IMR-90 (cell line): ENCODE measurements at regions not wholly inside any gene's neighbourhood (a gene's known extent, or its start where the extent isn't known, plus 50 kb on each side); places are given as distances from the start of the nearest gene placed in this dataset.

ENCODE experiments used
- ATAC-seq: fragments of 200-7000 bp; cut with Tn5 transposase; 2 replicates; pipeline ENCODE4 v1.9.1; 2020; ENCODE audit warnings: low read depth, mild to moderate bottlenecking, moderate library complexity
- BruUV-seq: library from RNA; stranded (reverse); fragments of 400-500 nt; replicated peaks from 2 replicates; lab custom pipeline; 2021; lab: Mats Ljungman, UMichigan
- CTCF ChIA-PET: fragments of 300-600 bp; formaldehyde crosslinking; extraction: SDS; loops from one replicate; lab custom pipeline; 2021; ENCODE audit warnings: antibody characterized with exemption; lab: Yijun Ruan, JAX
- POLR2A ChIA-PET: fragments of 300-600 bp; sonication (Branson Sonifier 250); formaldehyde crosslinking; loops from one replicate; lab custom pipeline; 2022; ENCODE audit warnings: antibody characterized with exemption; ENCODE audit not compliant: unreplicated experiment; lab: Charles Lee
- DNase-seq: peaks from one replicate; pipeline ENCODE4 v3.0.0; 2013
- H2AFZ ChIP-seq: replicated peaks from 2 replicates; pipeline ENCODE3; 2013; ENCODE audit warnings: low read length, mild to moderate bottlenecking; ENCODE audit not compliant: poor library complexity
- H2AK5ac ChIP-seq: 2 replicates; pipeline ENCODE4 v1.6.1; 2013; ENCODE audit warnings: low read depth, low read length, inconsistent platforms
- H2AK9ac ChIP-seq: replicated peaks from 2 replicates; pipeline ENCODE3; 2013; ENCODE audit warnings: mild to moderate bottlenecking, low read depth, low read length, moderate library complexity; ENCODE audit not compliant: poor library complexity
- H2BK120ac ChIP-seq: 2 replicates; pipeline ENCODE4 v1.6.1; 2013; ENCODE audit warnings: low read depth, low read length, inconsistent platforms
- H2BK15ac ChIP-seq: 3 replicates; pipeline ENCODE4 v1.6.1; 2013; ENCODE audit warnings: low read depth, low read length, inconsistent platforms
- H2BK20ac ChIP-seq: 2 replicates; pipeline ENCODE4 v1.6.1; 2013; ENCODE audit warnings: low read depth, mild to moderate bottlenecking, inconsistent platforms, low read length, moderate library complexity
- H2BK5ac ChIP-seq: 2 replicates; pipeline ENCODE4 v1.6.1; 2013; ENCODE audit warnings: mild to moderate bottlenecking, low read depth, low read length, inconsistent platforms; ENCODE audit not compliant: poor library complexity, severe bottlenecking
- H3K14ac ChIP-seq: replicated peaks from 2 replicates; pipeline ENCODE4 v1.6.1; 2013; ENCODE audit warnings: low read depth, low read length, inconsistent platforms
- H3K18ac ChIP-seq: 2 replicates; pipeline ENCODE4 v1.6.1; 2013; ENCODE audit warnings: low read depth, low read length, control low read depth
- H3K23ac ChIP-seq: 2 replicates; pipeline ENCODE4 v1.6.1; 2013; ENCODE audit warnings: low read depth, low read length, inconsistent platforms
- H3K27ac ChIP-seq: 2 replicates; pipeline ENCODE4 v1.5.1; 2013; ENCODE audit warnings: mild to moderate bottlenecking, control low read depth, low read length; ENCODE audit not compliant: insufficient read depth
- H3K27me3 ChIP-seq: 2 replicates; pipeline ENCODE4 v1.6.1; 2013; ENCODE audit warnings: low read length; ENCODE audit not compliant: control insufficient read depth, insufficient read depth
- H3K36me3 ChIP-seq: 2 replicates; pipeline ENCODE4 v1.6.1; 2013; ENCODE audit warnings: low read length, mixed read lengths; ENCODE audit not compliant: control insufficient read depth, insufficient read depth
- H3K4ac ChIP-seq: 2 replicates; pipeline ENCODE4 v1.6.1; 2013; ENCODE audit warnings: low read depth, low read length, inconsistent platforms
- H3K4me1 ChIP-seq: 2 replicates; pipeline ENCODE4 v1.6.1; 2013; ENCODE audit warnings: low read length, mixed read lengths; ENCODE audit not compliant: control insufficient read depth, insufficient read depth
- H3K4me2 ChIP-seq: 2 replicates; pipeline ENCODE4 v1.6.1; 2013; ENCODE audit warnings: low read depth, mild to moderate bottlenecking, control low read depth, low read length, moderate library complexity
- H3K4me3 ChIP-seq: 2 replicates; pipeline ENCODE4 v1.5.1; 2013; ENCODE audit warnings: low read depth, mild to moderate bottlenecking, control low read depth, low read length, moderate library complexity; ENCODE audit not compliant: insufficient read depth
- H3K56ac ChIP-seq: 2 replicates; pipeline ENCODE4 v1.6.1; 2013; ENCODE audit warnings: low read length, inconsistent platforms; ENCODE audit not compliant: insufficient read depth; ENCODE audit errors: extremely low read depth
- H3K79me1 ChIP-seq, 2 experiments: 2 replicates each; pipeline ENCODE4 v1.6.1; 2013; ENCODE audit warnings: low read length in 2 of 2, inconsistent platforms in 1 of 2, low read depth in 1 of 2
- H3K9ac ChIP-seq: 2 replicates; pipeline ENCODE4 v1.6.1; 2013; ENCODE audit warnings: low read depth, low read length, control low read depth
- H3K9me1 ChIP-seq: 2 replicates; pipeline ENCODE4 v1.6.1; 2013; ENCODE audit warnings: low read length, inconsistent platforms; ENCODE audit not compliant: insufficient read depth
- H3K9me3 ChIP-seq: 2 replicates; pipeline ENCODE4 v1.6.1; 2013; ENCODE audit warnings: low read length; ENCODE audit not compliant: control insufficient read depth, insufficient read depth
- H4K20me1 ChIP-seq: 2 replicates; pipeline ENCODE4 v1.6.1; 2013; ENCODE audit warnings: low read length, inconsistent platforms; ENCODE audit not compliant: insufficient read depth
- H4K5ac ChIP-seq: 2 replicates; pipeline ENCODE4 v1.6.1; 2013; ENCODE audit warnings: mild to moderate bottlenecking, low read depth, low read length, control low read depth
- H4K8ac ChIP-seq, 2 experiments: 2 replicates each; pipeline ENCODE4 v1.6.1; 2013; ENCODE audit warnings: low read depth in 2 of 2, low read length in 2 of 2, control low read depth in 1 of 2, inconsistent platforms in 1 of 2
- H4K91ac ChIP-seq: 2 replicates; pipeline ENCODE4 v1.6.1; 2013; ENCODE audit warnings: low read depth, low read length, inconsistent platforms; ENCODE audit not compliant: insufficient read depth
- CEBPB ChIP-seq: IDR thresholded peaks from 2 replicates; pipeline ENCODE4 v1.6.1; 2012; ENCODE audit warnings: low read depth, low read length, improper control_type of control experiment
- CHD1 ChIP-seq: IDR thresholded peaks from 2 replicates; pipeline ENCODE4 v1.6.1; 2012; ENCODE audit warnings: low read depth, low read length, improper control_type of control experiment
- CTCF ChIP-seq: conservative IDR thresholded peaks from 2 replicates; pipeline ENCODE4 v1.5.1; 2012; ENCODE audit warnings: mild to moderate bottlenecking, low read depth, low read length, improper control_type of control experiment
- ELK1 ChIP-seq: fragments of 150-350 bp; IDR thresholded peaks from 2 replicates; pipeline ENCODE4 v1.6.1; 2016; ENCODE audit warnings: low read depth, mild to moderate bottlenecking, low read length, moderate library complexity, borderline replicate concordance
- FOS ChIP-seq: fragments of 150-350 bp; IDR thresholded peaks from 2 replicates; pipeline ENCODE4 v1.6.1; 2016; ENCODE audit warnings: low read depth, low read length
- MAFK ChIP-seq: IDR thresholded peaks from 2 replicates; pipeline ENCODE4 v1.6.1; 2012; ENCODE audit warnings: low read depth, low read length, improper control_type of control experiment
- MAZ ChIP-seq: IDR thresholded peaks from 2 replicates; pipeline ENCODE4 v1.6.1; 2012; ENCODE audit warnings: low read depth, mild to moderate bottlenecking, low read length, improper control_type of control experiment, moderate library complexity, borderline replicate concordance
- MXI1 ChIP-seq: IDR thresholded peaks from 2 replicates; pipeline ENCODE4 v1.6.1; 2012; ENCODE audit warnings: low read depth, mild to moderate bottlenecking, low read length, moderate library complexity, borderline replicate concordance
- NFE2L2 ChIP-seq: fragments of 150-350 bp; IDR thresholded peaks from 2 replicates; pipeline ENCODE4 v1.6.1; 2016; ENCODE audit warnings: low read depth, mild to moderate bottlenecking, low read length
- POLR2A ChIP-seq: IDR thresholded peaks from 2 replicates; pipeline ENCODE4 v1.6.1; 2012; ENCODE audit warnings: mild to moderate bottlenecking, low read depth, low read length
- RAD21 ChIP-seq: IDR thresholded peaks from 2 replicates; pipeline ENCODE4 v1.6.1; 2012; ENCODE audit warnings: low read length, improper control_type of control experiment
- RCOR1 ChIP-seq: IDR thresholded peaks from 2 replicates; pipeline ENCODE4 v1.6.1; 2012; ENCODE audit warnings: mild to moderate bottlenecking, low read length, improper control_type of control experiment; ENCODE audit not compliant: insufficient replicate concordance
- WGBS, 2 experiments: methylation state at CpG; one replicate each; pipeline versions ENCODE4 v1.1.5 to v1.1.7; 2013; ENCODE audit warnings: missing lambda C conversion rate in 2 of 2; ENCODE audit not compliant: insufficient read length in 1 of 2; ENCODE audit errors: extremely low coverage in 2 of 2; 5-methylcytosine and 5-hydroxymethylcytosine counted together
- dilution Hi-C: fragments of 300-500 bp; cut with HindIII; formaldehyde crosslinking; loops from one replicate; pipeline ENCODE4 v1.14.3; 2018; ENCODE audit warnings: low sequenced_read_pairs; ENCODE audit not compliant: unreplicated experiment
- in situ Hi-C: fragments of 300-500 bp; cut with MboI; formaldehyde crosslinking; loops from 3 replicates; pipeline ENCODE4 v1.14.3; 2019; ENCODE audit warnings: low sequenced_read_pairs, inconsistent platforms, mixed read lengths
- intact Hi-C: fragments of 100-400 bp; cut with micrococcal nuclease; formaldehyde crosslinking; loops from 2 replicates; pipeline ENCODE4 v1.10.0; 2022

- no peak for ATAC-seq
- H2BK20ac ChIP-seq, result no peak overlapping the region
- no peak overlapping the region for H2AK9ac ChIP-seq
- intact Hi-C loops, result no loop called here
- H3K18ac ChIP-seq, result no peak overlapping the region
- no peak overlapping the region for H2AK5ac ChIP-seq
- WGBS, 2 experiments, result no CpG with 5 or more reads among the region's 1 CpG
- no peak overlapping the region for H2AFZ ChIP-seq
- in situ Hi-C loops, result no loop called here
- no peak overlapping the region for H2BK5ac ChIP-seq
- no peak overlapping the region for H4K91ac ChIP-seq
- H3K79me1 ChIP-seq, result no peaks in the 10 kb centered on the region
- BruUV-seq, result no TSS peak
- H4K8ac ChIP-seq, result no peak overlapping the region
- no peak overlapping the region for H3K27ac ChIP-seq
- no peaks in the 10 kb centered on the region for H3K9me1 ChIP-seq
- H2BK120ac ChIP-seq, result no peak overlapping the region
- CTCF ChIA-PET, result no interaction called here
- no peak overlapping the region for H3K4me3 ChIP-seq
- no peak overlapping the region for H3K4ac ChIP-seq
- no peak for DNase-seq
- no peak overlapping the region for H2BK15ac ChIP-seq
- dilution Hi-C loops, result no loop called here
- H3K36me3 ChIP-seq, result no peaks in the 10 kb centered on the region
- POLR2A ChIA-PET, result no interaction called here
- H3K4me1 ChIP-seq, result no peaks in the 10 kb centered on the region
- no peak overlapping the region for H3K23ac ChIP-seq
- TF ChIP-seq ELK1 (no peak), MXI1 (no peak), NFE2L2 (no peak), MAFK (no peak), MAZ (no peak), RCOR1 (no peak), POLR2A (no peak), CHD1 (no peak), RAD21 (no peak), FOS (no peak), CEBPB (no peak), CTCF (no peak)
- peaks cover 18% of the 10 kb centered on the region for H3K9me3 ChIP-seq
- no peak overlapping the region for H4K5ac ChIP-seq
- no peak overlapping the region for H3K9ac ChIP-seq
- no peak overlapping the region for H3K56ac ChIP-seq
- H3K14ac ChIP-seq, result no peak overlapping the region
- H4K20me1 ChIP-seq, result no peaks in the 10 kb centered on the region
- no peak overlapping the region for H3K4me2 ChIP-seq
- H3K27me3 ChIP-seq, result no peaks in the 10 kb centered on the region
Observed at GRCh38 chr14:39784461-39784860, 352.2 kb upstream of the FBXO33 start.
